Right lobe of liver (tissue), 6 donors: ENCODE measurements at regions not wholly inside any gene's neighbourhood (a gene's known extent, or its start where the extent isn't known, plus 50 kb on each side); places are given as distances from the start of the nearest gene placed in this dataset.

ENCODE experiments used
- ATAC-seq, 4 donors: fragments of 200-7000 bp; cut with Tn5 transposase; one replicate each; pipeline ENCODE4 v1.9.1; 2020; ENCODE audit warnings: mild to moderate bottlenecking in 4 of 4, moderate library complexity in 4 of 4
- DNase-seq, 3 donors: peaks; one replicate each; pipeline ENCODE4 v3.0.0-alpha.2; 2020
- H3K27ac ChIP-seq, 3 donors: fragments of 200-600 bp; one replicate each; pipeline ENCODE4 v1.8.0; 2022
- H3K27me3 ChIP-seq, 2 donors: fragments of 200-600 bp; one replicate each; pipeline ENCODE4 v1.8.0; 2022
- H3K36me3 ChIP-seq, 4 donors: fragments of 200-600 bp; sonication (generic) in 1 of 4; one replicate each; pipeline versions ENCODE4 v1.5.1 to v1.8.0; 2017 to 2022; ENCODE audit warnings: control low read depth in 1 of 4
- H3K4me1 ChIP-seq, 4 donors: fragments of 200-600 bp; sonication (generic) in 1 of 4; one replicate each; pipeline versions ENCODE4 v1.5.1 to v1.8.0; 2017 to 2022; ENCODE audit warnings: control low read depth in 1 of 4
- H3K4me3 ChIP-seq, 3 donors: fragments of 200-600 bp; one replicate each; pipeline ENCODE4 v1.8.0; 2022
- H3K9me3 ChIP-seq, 4 donors: fragments of 200-600 bp; sonication (generic) in 1 of 4; one replicate each; pipeline versions ENCODE4 v1.5.1 to v1.8.0; 2017 to 2022; ENCODE audit warnings: control low read depth in 1 of 4
- CTCF ChIP-seq, 4 donors: fragments of 200-600 bp in 3 of 4; fragments of 450-650 bp in 1 of 4; IDR thresholded peaks; one replicate each; pipeline versions ENCODE4 v1.5.1 to v1.8.0; 2016 to 2022; ENCODE audit warnings: antibody characterized with exemption in 4 of 4, mild to moderate bottlenecking in 2 of 4
- POLR2A ChIP-seq: fragments of 450-650 bp; IDR thresholded peaks from one replicate; pipeline ENCODE4 v1.6.1; 2017; ENCODE audit warnings: antibody characterized with exemption, mild to moderate bottlenecking
- WGBS: methylation state at CpG from one replicate; pipeline ENCODE4 v1.1.6; 2018; ENCODE audit warnings: low coverage, low lambda C conversion rate; ENCODE audit not compliant: insufficient coverage; ENCODE audit errors: missing lambda C conversion rate; 5-methylcytosine and 5-hydroxymethylcytosine counted together
- intact Hi-C, 2 donors: fragments of 100-400 bp; cut with DNase I; formaldehyde crosslinking; loops; one replicate each; pipeline versions ENCODE4 v1.11.2 to v1.14.1; 2022
- donor health status: DM: no; HTN: yes; CAD: no.
- donor health status: DM: no; HTN: no; CAD: no.
- donor health status: DM: no; HTN: no; CAD: no.
- donor health status: DM: no; HTN: yes; CAD: no.
- donor health status: DM: no; HTN: yes; CAD: no.

GRCh38 chr13:73325723-73326558, 267.1 kb downstream of the KLF5 start:
- Histone ChIP-seq H3K36me3 (no peaks in the 10 kb centered on the region), H3K4me1 (peaks cover 0 to 49% (median 8%) of the 10 kb centered on the region in 4 donors), H3K4me3 (peak overlapping the region in 1 of 3 donors; percentile 7), H3K9me3 (no peaks in the 10 kb centered on the region), H3K27ac (peak overlapping the region; percentile 20 to 66 (median 58)), H3K27me3 (no peaks in the 10 kb centered on the region)
- no peak for TF ChIP-seq POLR2A
- TF ChIP-seq CTCF (IDR thresholded peaks at IDR 0.05) = no peak
- intact Hi-C loops = no loop called here
- ATAC-seq (peak; percentile 82 to 94 (median 88)), DNase-seq (peak in 1 of 3 donors; percentile 64)
- WGBS = 24% methylated on average over 7 of the region's 7 CpGs

- Histone ChIP-seq H3K27ac (peak overlapping the region in 2 of 3 donors; percentile 58 to 66), H3K9me3 (no peaks in the 10 kb centered on the region), H3K4me3 (no peak overlapping the region), H3K36me3 (no peaks in the 10 kb centered on the region), H3K27me3 (no peaks in the 10 kb centered on the region), H3K4me1 (peaks cover 0 to 49% (median 8%) of the 10 kb centered on the region in 4 donors)
- TF ChIP-seq POLR2A (no peak), CTCF (IDR thresholded peaks at IDR 0.05) (no peak)
- no peak for DNase-seq
- intact Hi-C loops = no loop called here
- WGBS = 23% methylated on average over 10 of the region's 10 CpGs
- ATAC-seq = no peak
Observed at GRCh38 chr13:73324842-73325722, 266.3 kb downstream of the KLF5 start.

GRCh38 chr13:73323615-73324014, 264.8 kb downstream of the KLF5 start:
- no peak for DNase-seq
- WGBS = 11% methylated on average over 1 of the region's 1 CpG
- TF ChIP-seq POLR2A (no peak), CTCF (IDR thresholded peaks at IDR 0.05) (no peak)
- Histone ChIP-seq H3K36me3 (no peaks in the 10 kb centered on the region), H3K27me3 (no peaks in the 10 kb centered on the region), H3K9me3 (no peaks in the 10 kb centered on the region), H3K27ac (peak overlapping the region; percentile 28 to 58 (median 54)), H3K4me1 (peaks cover 0 to 49% (median 8%) of the 10 kb centered on the region in 4 donors), H3K4me3 (no peak overlapping the region)
- intact Hi-C loops = no loop called here
- peak; percentile 77 to 85 (median 84) for ATAC-seq

- Histone ChIP-seq H3K27me3 (no peaks in the 10 kb centered on the region), H3K4me1 (peaks cover 0 to 31% (median 6%) of the 10 kb centered on the region in 4 donors), H3K36me3 (no peaks in the 10 kb centered on the region), H3K9me3 (no peaks in the 10 kb centered on the region), H3K4me3 (no peak overlapping the region), H3K27ac (no peak overlapping the region)
- intact Hi-C loops = no loop called here
- 87% methylated on average over 2 of the region's 2 CpGs for WGBS
- no peak for DNase-seq
- no peak for ATAC-seq
- TF ChIP-seq CTCF (IDR thresholded peaks at IDR 0.05) = no peak
- TF ChIP-seq POLR2A = no peak
Observed at GRCh38 chr13:73321043-73321442, 262.2 kb downstream of the KLF5 start.
